ENCODE measurements at regions not wholly inside any gene's neighbourhood (a gene's known extent, or its start where the extent isn't known, plus 50 kb on each side); places are given as distances from the start of the nearest gene placed in this dataset.

DNA sequence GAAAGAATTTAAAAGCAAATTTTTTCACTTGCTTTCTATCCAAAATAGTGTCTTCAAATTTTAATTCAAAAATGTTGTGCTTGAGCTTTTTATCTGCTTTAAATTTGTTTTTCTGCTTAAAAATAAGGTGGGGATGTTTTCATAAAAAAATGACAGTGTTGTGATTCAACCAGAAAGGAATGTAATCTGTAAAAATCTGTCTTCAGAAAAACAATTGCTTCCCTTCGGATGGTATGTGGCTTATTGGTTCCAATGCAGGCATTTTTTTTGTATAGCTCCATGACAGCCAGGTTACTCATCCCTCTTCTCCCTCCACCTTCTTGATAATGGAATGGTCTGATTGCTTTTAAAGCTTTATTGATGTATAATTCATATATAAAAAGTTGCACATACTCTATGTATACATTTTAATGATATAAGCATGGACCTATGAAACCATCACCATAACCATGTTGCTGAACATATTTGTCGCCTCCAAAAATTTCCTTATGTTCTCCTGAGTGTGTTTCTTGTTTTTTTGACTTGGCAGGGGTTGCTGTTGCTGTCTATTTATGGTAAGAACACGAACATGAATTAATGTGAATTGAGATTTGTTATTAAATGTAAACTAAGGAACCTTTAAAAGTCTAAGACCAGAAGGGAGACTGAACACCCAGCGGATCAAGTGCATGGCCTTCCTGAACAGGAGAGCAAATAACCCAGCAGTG lies 363.7 kb upstream of the SPHKAP start:
- BruUV-seq (replicated peaks): no TSS peak

More for the DNA sequence above, 363.7 kb upstream of the SPHKAP start:
- Histone ChIP-seq H3K4me2 (ENCODE audit: insufficient read depth, low read length) (no peak overlapping the region), H3K9me1 (replicated peaks; ENCODE audit: control insufficient read depth, extremely low read depth, insufficient read depth, low read length) (no peaks in the 10 kb centered on the region), H3K4me1 (ENCODE audit: control insufficient read depth, extremely low read depth, insufficient read depth, low read length) (no peaks in the 10 kb centered on the region), H3K27ac (ENCODE audit: insufficient read depth, low read depth, low read length) (no peak overlapping the region), H4K20me1 (replicated peaks; ENCODE audit: control insufficient read depth, extremely low read depth, insufficient read depth, low read length) (no peaks in the 10 kb centered on the region), H3K9me3 (replicated peaks; ENCODE audit: control insufficient read depth, insufficient read depth, low read length) (no peaks in the 10 kb centered on the region), H3K9ac (replicated peaks; ENCODE audit: extremely low read depth, insufficient read depth, low read length) (no peak overlapping the region), H3K27me3 (ENCODE audit: control insufficient read depth in 2 of 2, insufficient read depth in 2 of 2, low read length in 2 of 2) (no peaks in the 10 kb centered on the region), H3K4me3 (replicated peaks in 1 of 3; ENCODE audit: insufficient read depth in 1 of 3, low read depth in 1 of 3, low read length in 3 of 3) (no peak overlapping the region), H3K36me3 (ENCODE audit: control insufficient read depth in 2 of 2, extremely low read depth in 1 of 2, insufficient read depth in 2 of 2, low read length in 2 of 2) (no peaks in the 10 kb centered on the region), H2AFZ (ENCODE audit: low read depth, low read length) (no peak overlapping the region), H3K79me2 (ENCODE audit: control insufficient read depth, insufficient read depth, low read length) (no peaks in the 10 kb centered on the region)
- ChIA-PET CTCF (no interaction called here), POLR2A (no interaction called here)
- TF ChIP-seq, protein P1, sequence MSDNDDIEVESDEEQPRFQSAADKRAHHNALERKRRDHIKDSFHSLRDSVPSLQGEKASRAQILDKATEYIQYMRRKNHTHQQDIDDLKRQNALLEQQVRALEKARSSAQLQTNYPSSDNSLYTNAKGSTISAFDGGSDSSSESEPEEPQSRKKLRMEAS (IDR thresholded peaks at IDR 0.05; ENCODE audit: insufficient read depth, insufficient read length): no peak
- TF ChIP-seq JUN (IDR thresholded peaks at IDR 0.05; ENCODE audit: borderline replicate concordance, insufficient read depth, insufficient read length, low read depth) (no peak), POLR2AphosphoS5 (IDR thresholded peaks at IDR 0.05; ENCODE audit: insufficient read depth, low read depth, low read length) (no peak), POLR2A (IDR thresholded peaks at IDR 0.05; ENCODE audit: low read depth, low read length) (no peak), EZH2 (IDR thresholded peaks at IDR 0.05; ENCODE audit: borderline replicate concordance, low read depth, low read length, severe bottlenecking) (no peak), GATA2 (IDR thresholded peaks at IDR 0.05; ENCODE audit: insufficient read depth, insufficient read length, low read depth, low read length) (no peak), MYC (IDR thresholded peaks at IDR 0.05; ENCODE audit: low read depth, low read length) (no peak), FOS (IDR thresholded peaks at IDR 0.05; ENCODE audit: borderline replicate concordance, insufficient read depth, low read length) (no peak)
- TF ChIP-seq, protein P2, sequence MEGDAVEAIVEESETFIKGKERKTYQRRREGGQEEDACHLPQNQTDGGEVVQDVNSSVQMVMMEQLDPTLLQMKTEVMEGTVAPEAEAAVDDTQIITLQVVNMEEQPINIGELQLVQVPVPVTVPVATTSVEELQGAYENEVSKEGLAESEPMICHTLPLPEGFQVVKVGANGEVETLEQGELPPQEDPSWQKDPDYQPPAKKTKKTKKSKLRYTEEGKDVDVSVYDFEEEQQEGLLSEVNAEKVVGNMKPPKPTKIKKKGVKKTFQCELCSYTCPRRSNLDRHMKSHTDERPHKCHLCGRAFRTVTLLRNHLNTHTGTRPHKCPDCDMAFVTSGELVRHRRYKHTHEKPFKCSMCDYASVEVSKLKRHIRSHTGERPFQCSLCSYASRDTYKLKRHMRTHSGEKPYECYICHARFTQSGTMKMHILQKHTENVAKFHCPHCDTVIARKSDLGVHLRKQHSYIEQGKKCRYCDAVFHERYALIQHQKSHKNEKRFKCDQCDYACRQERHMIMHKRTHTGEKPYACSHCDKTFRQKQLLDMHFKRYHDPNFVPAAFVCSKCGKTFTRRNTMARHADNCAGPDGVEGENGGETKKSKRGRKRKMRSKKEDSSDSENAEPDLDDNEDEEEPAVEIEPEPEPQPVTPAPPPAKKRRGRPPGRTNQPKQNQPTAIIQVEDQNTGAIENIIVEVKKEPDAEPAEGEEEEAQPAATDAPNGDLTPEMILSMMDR (IDR thresholded peaks at IDR 0.05; ENCODE audit: extremely low read depth in 1 of 2, insufficient read depth in 1 of 2, low read depth in 1 of 2, low read length in 2 of 2): no peak
- no peak for FAIRE-seq
- intact Hi-C loops (cut with micrococcal nuclease): no loop called here
- dilution Hi-C loops (cut with MboI; ENCODE audit: extremely low pct_ligation_motif_present, low sequenced_read_pairs): no loop called here
- no peak for DNase-seq (ENCODE audit: low read depth, low spot score)

Data from endothelial cell of umbilical vein (primary cell).